ENCODE measurements at regions not wholly inside any gene's neighbourhood (a gene's known extent, or its start where the extent isn't known, plus 50 kb on each side); places are given as distances from the start of the nearest gene placed in this dataset.

- DNase-seq = no peak
- no peak overlapping the region for H3K4me3 ChIP-seq
- no peak for TF ChIP-seq CTCF (IDR thresholded peaks at IDR 0.05; ENCODE audit: borderline replicate concordance)
- H3K36me3 ChIP-seq = no peaks in the 10 kb centered on the region
- peaks cover 51% of the 10 kb centered on the region for H3K27me3 ChIP-seq (ENCODE audit: low read depth)
- no peaks in the 10 kb centered on the region for H3K9me3 ChIP-seq (replicated peaks)
- intact Hi-C loops (cut with micrococcal nuclease) = no loop called here
- no peak overlapping the region for H3K27ac ChIP-seq (replicated peaks)
- peaks cover 17% of the 10 kb centered on the region for H3K4me1 ChIP-seq
Observed at GRCh38 chr2:120445449-120446143, 99.7 kb downstream of the INHBB start.

- Histone ChIP-seq H3K9me3 (replicated peaks) (no peaks in the 10 kb centered on the region), H3K4me1 (peaks cover 17% of the 10 kb centered on the region), H3K27me3 (ENCODE audit: low read depth) (peaks cover 47% of the 10 kb centered on the region), H3K4me3 (no peak overlapping the region), H3K36me3 (no peaks in the 10 kb centered on the region), H3K27ac (replicated peaks) (no peak overlapping the region)
- intact Hi-C loops (cut with micrococcal nuclease) = no loop called here
- no peak for DNase-seq
- no peak for TF ChIP-seq CTCF (IDR thresholded peaks at IDR 0.05; ENCODE audit: borderline replicate concordance)
Observed at GRCh38 chr2:120446236-120447126, 100.5 kb downstream of the INHBB start.

GRCh38 chr2:120447127-120447785 lies 101.3 kb downstream of the INHBB start:
- no peak overlapping the region for H3K27ac ChIP-seq (replicated peaks)
- H3K4me3 ChIP-seq = no peak overlapping the region
- peaks cover 11% of the 10 kb centered on the region for H3K4me1 ChIP-seq
- intact Hi-C loops (cut with micrococcal nuclease) = no loop called here
- no peaks in the 10 kb centered on the region for H3K36me3 ChIP-seq
- DNase-seq = no peak
- no peak for TF ChIP-seq CTCF (IDR thresholded peaks at IDR 0.05; ENCODE audit: borderline replicate concordance)
- H3K9me3 ChIP-seq (replicated peaks) = no peaks in the 10 kb centered on the region
- H3K27me3 ChIP-seq (ENCODE audit: low read depth) = peaks cover 46% of the 10 kb centered on the region

- intact Hi-C loops (cut with micrococcal nuclease) = no loop called here
- H3K4me1 ChIP-seq = no peaks in the 10 kb centered on the region
- no peak overlapping the region for H3K27ac ChIP-seq (replicated peaks)
- no peak overlapping the region for H3K4me3 ChIP-seq
- H3K9me3 ChIP-seq (replicated peaks) = no peaks in the 10 kb centered on the region
- no peak for DNase-seq
- no peaks in the 10 kb centered on the region for H3K36me3 ChIP-seq
- TF ChIP-seq CTCF (IDR thresholded peaks at IDR 0.05; ENCODE audit: borderline replicate concordance) = no peak
- peaks cover 39% of the 10 kb centered on the region for H3K27me3 ChIP-seq (ENCODE audit: low read depth)
Observed at GRCh38 chr2:120448436-120448835, 102.5 kb downstream of the INHBB start.

- no peaks in the 10 kb centered on the region for H3K9me3 ChIP-seq (replicated peaks)
- no peak overlapping the region for H3K4me3 ChIP-seq
- intact Hi-C loops (cut with micrococcal nuclease) = no loop called here
- no peak for TF ChIP-seq CTCF (IDR thresholded peaks at IDR 0.05; ENCODE audit: borderline replicate concordance)
- H3K4me1 ChIP-seq = no peaks in the 10 kb centered on the region
- no peak overlapping the region for H3K27ac ChIP-seq (replicated peaks)
- no peak for DNase-seq
- H3K27me3 ChIP-seq (ENCODE audit: low read depth) = peaks cover 33% of the 10 kb centered on the region
- H3K36me3 ChIP-seq = no peaks in the 10 kb centered on the region
Observed at GRCh38 chr2:120448961-120449810, 103.2 kb downstream of the INHBB start.

All from left ventricle myocardium inferior (tissue), 1 donor.